ENCODE measurements at regions not wholly inside any gene's neighbourhood (a gene's known extent, or its start where the extent isn't known, plus 50 kb on each side); places are given as distances from the start of the nearest gene placed in this dataset.

- Mint-ChIP-seq H3K36me3 (ENCODE audit: low read depth) (no peaks in the 10 kb centered on the region), H3K27ac (no peak overlapping the region), H3K4me1 (no peaks in the 10 kb centered on the region), H3K27me3 (ENCODE audit: insufficient read depth, low read depth, poor library complexity) (no peaks in the 10 kb centered on the region), H3K4me3 (no peak overlapping the region), H3K9me3 (no peaks in the 10 kb centered on the region)
- H4K20me1 ChIP-seq (replicated peaks; ENCODE audit: insufficient read depth), result no peaks in the 10 kb centered on the region
- ATAC-seq (no peak), DNase-seq (ENCODE audit: low spot score) (no peak)
- H3F3A ChIP-seq (replicated peaks; ENCODE audit: low read depth), result no peaks in the 10 kb centered on the region
- no peaks in the 10 kb centered on the region for H3K4me1 ChIP-seq (ENCODE audit: insufficient read depth)
- no peak overlapping the region for H3K4me3 ChIP-seq
- H3K79me2 ChIP-seq (replicated peaks; ENCODE audit: insufficient read depth), result no peaks in the 10 kb centered on the region
- no peak overlapping the region for H3K4me2 ChIP-seq
- H3K36me3 ChIP-seq (ENCODE audit: insufficient read depth), result no peaks in the 10 kb centered on the region
- H3K9me2 ChIP-seq (ENCODE audit: insufficient read depth), result no peaks in the 10 kb centered on the region
- TF ChIP-seq EZH2phosphoT487 (IDR thresholded peaks at IDR 0.05; ENCODE audit: unreplicated experiment) (no peak), ZNF462 (CRISPR knock-in tag; IDR thresholded peaks at IDR 0.05) (no peak), REST (IDR thresholded peaks at IDR 0.05; ENCODE audit: unreplicated experiment) (no peak), CTCF (conservative IDR thresholded peaks at IDR 0.05; ENCODE audit: low read depth in 2 of 2) (no peak), CREB1 (CRISPR knock-in tag; IDR thresholded peaks at IDR 0.05; ENCODE audit: low read depth) (no peak), ZNF114 (CRISPR knock-in tag; IDR thresholded peaks at IDR 0.05) (no peak), NANOG (IDR thresholded peaks at IDR 0.05; ENCODE audit: borderline replicate concordance) (no peak), POLR2AphosphoS5 (IDR thresholded peaks at IDR 0.05; ENCODE audit: low read depth) (no peak), ETS1 (IDR thresholded peaks at IDR 0.05) (no peak), ZNF331 (CRISPR knock-in tag; IDR thresholded peaks at IDR 0.05; ENCODE audit: low read depth) (no peak), JUNB (IDR thresholded peaks at IDR 0.05; ENCODE audit: unreplicated experiment) (no peak)
- H3K27ac ChIP-seq (ENCODE audit: low read depth), result no peak overlapping the region
- no peaks in the 10 kb centered on the region for H3K27me3 ChIP-seq (ENCODE audit: insufficient read depth)
- H2AFZ ChIP-seq, result no peak overlapping the region
These were observed 511.7 kb downstream of the NTRK3 start for GRCh38 chr15:87744815-87745214.
